NCI-H128 (cell line): ENCODE measurements at regions not wholly inside any gene's neighbourhood (a gene's known extent, or its start where the extent isn't known, plus 50 kb on each side); places are given as distances from the start of the nearest gene placed in this dataset.
"Not testable (repeated sequence)": the region's sequence is repeated elsewhere in the genome, so short reads cannot be mapped to it uniquely, and the experiment has no call there.

Experiments
- DNase-seq: peaks from one replicate; lab custom pipeline; 2025; ENCODE audit not compliant: unreplicated experiment; lab: John Stamatoyannopoulos, UW

GRCh38 chr13:83825676-83826075, 56.6 kb downstream of the SLITRK1 start:
- DNase-seq: no peak

GRCh38 chr13:83824560-83824959, 57.7 kb downstream of the SLITRK1 start:
- no peak for DNase-seq

DNA sequence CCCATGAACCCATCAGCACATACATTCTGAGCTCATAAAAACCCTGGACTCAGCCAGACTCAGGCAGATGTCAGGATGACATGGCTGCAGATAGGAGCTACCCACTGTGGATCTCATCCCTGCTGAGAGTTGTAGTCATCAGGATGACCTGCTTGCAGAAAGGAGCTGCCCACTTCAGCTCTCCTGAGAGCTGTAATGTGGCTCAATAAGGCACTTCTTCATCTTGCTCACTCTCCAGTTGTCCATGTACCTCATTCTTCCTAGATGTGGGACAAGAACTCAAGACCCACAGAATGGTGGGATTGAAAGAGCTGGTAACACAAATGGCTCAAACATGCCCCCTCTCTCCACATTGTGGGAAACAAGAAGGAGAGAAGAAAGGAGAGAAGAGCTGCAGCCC, 58.2 kb downstream of the SLITRK1 start:
- no peak for DNase-seq

DNA sequence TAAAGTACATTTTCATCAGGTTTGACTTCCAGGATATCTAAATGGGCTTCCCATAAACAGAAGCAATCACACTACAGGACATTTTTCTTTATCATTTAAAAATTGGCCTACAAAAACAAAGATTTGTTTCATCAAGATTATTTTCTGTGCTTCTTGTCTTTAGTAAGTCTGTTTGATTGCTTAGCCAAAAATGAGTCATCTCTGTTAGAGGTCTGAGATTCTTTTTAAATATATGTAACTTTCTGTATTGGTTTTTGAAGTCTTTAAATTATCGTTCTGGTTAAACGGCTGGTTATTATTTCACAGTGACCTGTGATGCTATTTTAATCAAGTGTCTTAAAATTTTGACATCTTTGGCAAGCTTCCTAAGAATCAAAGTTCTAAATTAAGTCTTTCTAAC, 62.7 kb downstream of the SLITRK1 start:
- no peak for DNase-seq

GRCh38 chr13:83819156-83819555, 63.1 kb downstream of the SLITRK1 start:
- no peak for DNase-seq

DNA sequence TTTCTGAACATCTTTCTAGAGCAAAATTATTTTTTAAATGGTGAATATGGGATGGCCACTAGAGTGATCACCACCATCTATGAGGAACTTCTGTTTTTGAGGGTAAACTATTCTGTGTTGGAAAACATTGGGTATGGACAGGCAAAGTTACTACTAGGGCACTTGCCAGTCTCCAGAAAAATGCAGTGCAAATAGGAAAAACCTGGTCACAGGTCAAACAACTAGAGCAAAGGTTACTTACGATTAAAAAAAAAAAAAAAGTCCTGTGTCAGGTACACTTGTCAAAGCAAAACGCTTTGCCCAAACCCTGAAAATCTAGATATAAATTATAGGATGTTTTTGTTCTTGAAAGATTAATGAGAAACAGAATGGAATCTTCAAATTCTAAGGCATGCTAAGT, 66.2 kb downstream of the SLITRK1 start:
- no peak for DNase-seq

- no peak for DNase-seq
Observed at GRCh38 chr13:83815598-83815997, 66.7 kb downstream of the SLITRK1 start.

DNA sequence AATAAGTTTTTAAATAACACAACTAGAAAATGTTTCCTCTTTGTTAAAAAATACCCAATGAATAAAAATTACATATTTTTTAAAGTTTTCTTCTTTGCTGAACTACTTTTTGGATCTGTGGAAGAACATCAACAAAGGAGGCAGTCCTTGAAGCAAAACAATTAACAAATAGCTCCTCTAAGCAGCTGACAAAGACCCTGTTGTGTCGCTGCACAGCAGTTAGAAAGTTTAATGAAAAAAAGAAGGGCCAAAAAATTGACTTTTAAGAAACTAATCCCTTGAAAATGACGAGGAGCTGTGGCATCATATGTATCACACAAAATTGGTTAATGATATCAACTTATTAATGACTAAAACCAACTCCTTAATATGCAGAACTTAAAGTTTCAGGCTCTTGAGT, 72.1 kb downstream of the SLITRK1 start:
- no peak for DNase-seq

- DNase-seq: no peak
Observed at GRCh38 chr13:83804356-83804962, 77.8 kb downstream of the SLITRK1 start.

DNA sequence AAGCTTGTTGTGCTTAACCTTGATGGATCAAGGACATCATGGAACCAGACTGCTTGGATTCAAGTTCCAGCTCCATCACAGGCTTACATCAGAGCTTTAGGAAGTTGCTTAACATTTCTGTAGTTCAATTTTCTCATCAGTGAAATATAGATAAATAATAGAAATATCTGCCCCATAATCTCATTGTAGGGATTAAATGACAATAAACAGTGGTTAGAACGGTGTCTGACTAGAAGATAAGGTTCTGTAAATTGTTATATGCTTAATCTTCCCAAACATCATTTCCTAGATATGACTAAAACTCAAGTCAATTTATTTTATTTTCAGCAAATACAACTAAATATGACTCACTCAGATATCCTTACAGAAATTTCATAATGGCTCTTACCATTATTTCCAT, 83.5 kb downstream of the SLITRK1 start:
- DNase-seq: no peak

- DNase-seq: peak; percentile 21
Observed at GRCh38 chr13:83796364-83796763, 85.9 kb downstream of the SLITRK1 start.

DNA sequence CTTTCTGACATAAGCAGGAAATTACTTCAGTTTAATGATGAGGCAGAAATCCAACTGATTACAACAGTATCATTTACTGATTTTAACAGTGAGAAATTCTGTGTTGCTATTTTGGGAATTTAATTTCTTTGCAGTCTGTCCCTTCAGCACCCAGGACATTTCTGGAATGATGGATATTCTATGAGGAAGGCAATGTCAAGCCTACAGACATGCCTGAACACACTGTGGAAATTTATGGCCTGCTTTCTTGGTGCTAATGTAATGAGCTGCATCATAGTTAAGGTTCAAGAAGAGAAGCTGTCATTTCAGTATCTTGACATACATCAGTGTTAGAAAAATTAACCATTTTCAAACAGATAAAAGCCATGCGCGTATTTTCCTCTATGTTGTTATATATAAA, 87.7 kb downstream of the SLITRK1 start:
- DNase-seq: no peak

GRCh38 chr13:83780227-83780626, 102.0 kb downstream of the SLITRK1 start:
- no peak for DNase-seq

GRCh38 chr13:83773961-83774360, 108.3 kb downstream of the SLITRK1 start:
- no peak for DNase-seq

DNA sequence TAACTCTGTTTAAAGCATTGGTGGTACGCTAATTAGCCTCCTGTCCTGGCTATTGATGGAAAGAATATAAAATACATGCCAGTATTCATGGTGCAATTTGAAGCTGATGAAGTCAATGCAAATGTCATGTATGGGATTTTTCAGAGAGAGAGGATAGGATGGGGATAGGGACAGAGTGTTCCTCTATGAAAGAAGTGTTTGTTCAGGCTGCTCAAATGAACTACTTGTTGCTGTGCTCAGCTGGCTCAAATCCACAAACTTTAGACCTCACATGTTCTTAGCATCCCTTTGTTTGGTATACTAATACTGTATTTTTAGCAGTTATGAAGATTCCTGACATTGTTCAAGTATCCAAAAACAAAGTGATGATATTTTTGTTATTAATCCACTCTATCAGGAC, 116.5 kb downstream of the SLITRK1 start:
- no peak for DNase-seq

DNA sequence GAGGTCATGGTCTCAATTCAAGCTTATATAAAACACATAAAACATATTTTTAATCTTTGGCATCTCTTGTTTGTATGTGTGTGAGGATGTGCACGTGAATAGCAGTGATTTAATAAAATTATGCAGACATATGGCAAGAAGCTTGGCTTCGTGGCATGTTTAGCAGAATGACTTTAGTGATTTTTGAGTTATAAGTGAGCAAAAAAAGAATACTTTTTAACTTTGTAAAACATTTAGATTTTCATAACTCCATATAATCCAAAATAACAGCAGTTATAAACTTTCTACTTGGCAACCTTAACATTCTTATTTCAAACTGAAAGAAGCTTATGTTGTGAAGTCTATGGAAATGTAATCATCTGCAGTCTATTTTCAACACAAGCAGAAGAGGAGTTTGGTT, 120.6 kb downstream of the SLITRK1 start:
- DNase-seq: no peak

- DNase-seq: not testable (repeated sequence)
Observed at GRCh38 chr13:83755210-83755609, 127.1 kb downstream of the SLITRK1 start.

GRCh38 chr13:83753912-83754624, 128.2 kb downstream of the SLITRK1 start:
- no peak for DNase-seq

GRCh38 chr13:83752141-83752540, 130.1 kb downstream of the SLITRK1 start:
- DNase-seq: no peak

GRCh38 chr13:83740622-83741021, 141.7 kb downstream of the SLITRK1 start:
- DNase-seq: no peak

DNA sequence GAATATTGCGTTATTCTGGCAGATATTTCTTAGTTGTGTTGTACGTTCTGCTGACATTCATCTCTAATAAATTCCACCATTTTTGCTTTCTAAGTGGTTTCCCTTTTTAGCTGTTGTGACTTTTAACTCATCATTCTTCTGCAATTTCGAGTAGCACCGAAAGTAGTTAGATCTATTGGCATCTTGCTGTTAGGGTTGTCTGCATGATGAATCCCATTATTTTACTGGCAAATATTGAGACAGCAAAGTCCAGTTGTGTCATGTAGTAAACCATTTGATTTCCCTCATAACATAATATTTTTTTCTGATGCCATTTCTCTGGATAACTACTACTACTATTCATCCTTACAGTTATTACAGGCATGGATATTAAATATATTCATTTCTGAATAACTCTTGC, 143.9 kb downstream of the SLITRK1 start:
- no peak for DNase-seq

- DNase-seq: no peak
Observed at GRCh38 chr13:83733293-83733692, 149.0 kb downstream of the SLITRK1 start.

- DNase-seq: no peak
Observed at GRCh38 chr13:83732755-83733154, 149.5 kb downstream of the SLITRK1 start.
